KOPT-K1 (cell line): ENCODE measurements at regions not wholly inside any gene's neighbourhood (a gene's known extent, or its start where the extent isn't known, plus 50 kb on each side); places are given as distances from the start of the nearest gene placed in this dataset.

Source experiments
- H3K27ac ChIP-seq: fragments of 200-600 bp; sonication (generic); 2 replicates; pipeline ENCODE4 v1.5.1; 2016; ENCODE audit warnings: antibody characterized with exemption, mild to moderate bottlenecking, low read depth, low read length; ENCODE audit not compliant: poor library complexity, severe bottlenecking
- H3K36me3 ChIP-seq: fragments of 200-600 bp; sonication (generic); 2 replicates; pipeline ENCODE4 v1.5.1; 2017; ENCODE audit warnings: antibody characterized with exemption, mild to moderate bottlenecking, low read length, moderate library complexity; ENCODE audit not compliant: insufficient read depth
- H3K9me3 ChIP-seq: fragments of 200-600 bp; sonication (generic); 2 replicates; pipeline ENCODE4 v1.5.1; 2017; ENCODE audit warnings: antibody characterized with exemption, low read length, mild to moderate bottlenecking; ENCODE audit not compliant: insufficient read depth, poor library complexity, severe bottlenecking

GRCh38 chr6:40205801-40206200, 271.5 kb upstream of the MOCS1 start:
- H3K36me3 ChIP-seq, result no peaks in the 10 kb centered on the region
- H3K9me3 ChIP-seq, result peaks cover 22% of the 10 kb centered on the region
- no peak overlapping the region for H3K27ac ChIP-seq

- Histone ChIP-seq H3K36me3 (no peaks in the 10 kb centered on the region), H3K27ac (no peak overlapping the region), H3K9me3 (peaks cover 22% of the 10 kb centered on the region)
These were observed 270.7 kb upstream of the MOCS1 start for GRCh38 chr6:40205004-40205403.

GRCh38 chr6:40197371-40197770, 263.1 kb upstream of the MOCS1 start:
- no peaks in the 10 kb centered on the region for H3K36me3 ChIP-seq
- H3K27ac ChIP-seq, result no peak overlapping the region
- H3K9me3 ChIP-seq, result peaks cover 5% of the 10 kb centered on the region

- no peaks in the 10 kb centered on the region for H3K36me3 ChIP-seq
- H3K27ac ChIP-seq, result no peak overlapping the region
- H3K9me3 ChIP-seq, result peaks cover 1% of the 10 kb centered on the region
These were observed 261.9 kb upstream of the MOCS1 start for GRCh38 chr6:40196135-40196518.

GRCh38 chr6:40195428-40196134, 261.3 kb upstream of the MOCS1 start:
- no peaks in the 10 kb centered on the region for H3K36me3 ChIP-seq
- H3K9me3 ChIP-seq, result no peaks in the 10 kb centered on the region
- H3K27ac ChIP-seq, result no peak overlapping the region

GRCh38 chr6:40194447-40195170, 260.3 kb upstream of the MOCS1 start:
- no peaks in the 10 kb centered on the region for H3K36me3 ChIP-seq
- no peaks in the 10 kb centered on the region for H3K9me3 ChIP-seq

GRCh38 chr6:40192516-40192915, 258.3 kb upstream of the MOCS1 start:
- no peaks in the 10 kb centered on the region for H3K36me3 ChIP-seq
- no peak overlapping the region for H3K27ac ChIP-seq
- no peaks in the 10 kb centered on the region for H3K9me3 ChIP-seq

More at GRCh38 chr6:40194447-40195170, 260.3 kb upstream of the MOCS1 start:
- H3K27ac ChIP-seq, result no peak overlapping the region

- Histone ChIP-seq H3K36me3 (no peaks in the 10 kb centered on the region), H3K27ac (no peak overlapping the region), H3K9me3 (peaks cover 4% of the 10 kb centered on the region)
These were observed 254.7 kb upstream of the MOCS1 start for GRCh38 chr6:40188931-40189330.

GRCh38 chr6:40187535-40188144, 253.4 kb upstream of the MOCS1 start:
- H3K9me3 ChIP-seq, result peaks cover 14% of the 10 kb centered on the region
- H3K36me3 ChIP-seq, result no peaks in the 10 kb centered on the region
- H3K27ac ChIP-seq, result no peak overlapping the region

GRCh38 chr6:40185486-40185885, 251.2 kb upstream of the MOCS1 start:
- Histone ChIP-seq H3K27ac (no peak overlapping the region), H3K9me3 (peaks cover 14% of the 10 kb centered on the region), H3K36me3 (no peaks in the 10 kb centered on the region)

GRCh38 chr6:40183902-40184301, 249.6 kb upstream of the MOCS1 start:
- Histone ChIP-seq H3K36me3 (no peaks in the 10 kb centered on the region), H3K27ac (no peak overlapping the region), H3K9me3 (peaks cover 14% of the 10 kb centered on the region)

GRCh38 chr6:40181367-40181766, 247.1 kb upstream of the MOCS1 start:
- Histone ChIP-seq H3K27ac (no peak overlapping the region), H3K9me3 (peaks cover 25% of the 10 kb centered on the region), H3K36me3 (no peaks in the 10 kb centered on the region)

GRCh38 chr6:40180271-40180670, 246.0 kb upstream of the MOCS1 start:
- H3K36me3 ChIP-seq, result no peaks in the 10 kb centered on the region
- H3K9me3 ChIP-seq, result peaks cover 25% of the 10 kb centered on the region
- H3K27ac ChIP-seq, result no peak overlapping the region

- no peak overlapping the region for H3K27ac ChIP-seq
- H3K36me3 ChIP-seq, result no peaks in the 10 kb centered on the region
- H3K9me3 ChIP-seq, result peaks cover 25% of the 10 kb centered on the region
These were observed 245.2 kb upstream of the MOCS1 start for GRCh38 chr6:40179496-40179895.

- Histone ChIP-seq H3K27ac (no peak overlapping the region), H3K36me3 (no peaks in the 10 kb centered on the region), H3K9me3 (peaks cover 10% of the 10 kb centered on the region)
These were observed 243.3 kb upstream of the MOCS1 start for GRCh38 chr6:40177598-40177997.
